Astrocyte of the cerebellum (primary cell): ENCODE measurements at regions not wholly inside any gene's neighbourhood (a gene's known extent, or its start where the extent isn't known, plus 50 kb on each side); places are given as distances from the start of the nearest gene placed in this dataset.

Experiments used
- DNase-seq: peaks from one replicate; pipeline ENCODE4 v3.0.0-alpha.2; 2011; ENCODE audit warnings: low read depth
- H3K4me3 ChIP-seq: 2 replicates; pipeline ENCODE4 v1.5.1; 2011; ENCODE audit warnings: mild to moderate bottlenecking, low read depth, low read length, moderate library complexity
- in situ Hi-C: cut with HindIII; loops from 2 replicates; pipeline ENCODE4 v1.10.0; 2017; ENCODE audit warnings: low sequenced_read_pairs
- TF ChIP-seq, protein P1 (sequence below): IDR thresholded peaks from 2 replicates; pipeline ENCODE4 v1.5.1; 2012; ENCODE audit warnings: low read length, low read depth, moderate library complexity, mild to moderate bottlenecking; ENCODE audit errors: missing control alignments

GRCh38 chr10:59068581-59069191, 107.8 kb upstream of the PHYHIPL start:
- DNase-seq: no peak
- in situ Hi-C loops: no loop called here
- no peak overlapping the region for H3K4me3 ChIP-seq
- TF ChIP-seq, protein P1, sequence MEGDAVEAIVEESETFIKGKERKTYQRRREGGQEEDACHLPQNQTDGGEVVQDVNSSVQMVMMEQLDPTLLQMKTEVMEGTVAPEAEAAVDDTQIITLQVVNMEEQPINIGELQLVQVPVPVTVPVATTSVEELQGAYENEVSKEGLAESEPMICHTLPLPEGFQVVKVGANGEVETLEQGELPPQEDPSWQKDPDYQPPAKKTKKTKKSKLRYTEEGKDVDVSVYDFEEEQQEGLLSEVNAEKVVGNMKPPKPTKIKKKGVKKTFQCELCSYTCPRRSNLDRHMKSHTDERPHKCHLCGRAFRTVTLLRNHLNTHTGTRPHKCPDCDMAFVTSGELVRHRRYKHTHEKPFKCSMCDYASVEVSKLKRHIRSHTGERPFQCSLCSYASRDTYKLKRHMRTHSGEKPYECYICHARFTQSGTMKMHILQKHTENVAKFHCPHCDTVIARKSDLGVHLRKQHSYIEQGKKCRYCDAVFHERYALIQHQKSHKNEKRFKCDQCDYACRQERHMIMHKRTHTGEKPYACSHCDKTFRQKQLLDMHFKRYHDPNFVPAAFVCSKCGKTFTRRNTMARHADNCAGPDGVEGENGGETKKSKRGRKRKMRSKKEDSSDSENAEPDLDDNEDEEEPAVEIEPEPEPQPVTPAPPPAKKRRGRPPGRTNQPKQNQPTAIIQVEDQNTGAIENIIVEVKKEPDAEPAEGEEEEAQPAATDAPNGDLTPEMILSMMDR: no peak

GRCh38 chr10:59072038-59072437, 104.4 kb upstream of the PHYHIPL start:
- no peak for DNase-seq
- no peak overlapping the region for H3K4me3 ChIP-seq
- TF ChIP-seq, protein P1: no peak
- in situ Hi-C loops: no loop called here

- no peak for DNase-seq
- TF ChIP-seq, protein P1: no peak
- in situ Hi-C loops: no loop called here
These were observed 102.9 kb upstream of the PHYHIPL start for GRCh38 chr10:59073456-59074053.

GRCh38 chr10:59075576-59075975, 100.9 kb upstream of the PHYHIPL start:
- in situ Hi-C loops: no loop called here
- TF ChIP-seq, protein P1: no peak
- no peak overlapping the region for H3K4me3 ChIP-seq
- DNase-seq: peak; percentile 29

More at GRCh38 chr10:59073456-59074053, 102.9 kb upstream of the PHYHIPL start:
- no peak overlapping the region for H3K4me3 ChIP-seq

DNA sequence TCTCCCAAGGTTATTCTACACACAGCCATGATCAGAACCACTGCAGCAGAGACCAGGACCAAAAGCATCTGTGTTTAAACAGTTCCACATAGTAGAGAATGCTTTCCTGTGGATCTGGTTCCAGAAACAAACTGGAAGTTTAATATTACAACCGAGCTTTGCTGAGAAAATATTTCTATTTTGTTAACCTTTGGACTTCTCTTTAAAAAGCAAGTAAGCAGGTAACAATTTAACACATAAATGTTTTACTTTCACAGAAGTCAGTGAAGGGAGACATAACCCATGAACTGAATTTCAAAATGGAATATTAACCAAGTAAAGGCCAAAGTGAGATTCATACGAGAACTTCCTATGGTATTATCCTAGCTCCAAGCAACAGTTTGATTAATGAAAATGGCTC, 98.6 kb upstream of the PHYHIPL start:
- TF ChIP-seq, protein P1: no peak
- H3K4me3 ChIP-seq: no peak overlapping the region
- DNase-seq: no peak
- in situ Hi-C loops: no loop called here

DNA sequence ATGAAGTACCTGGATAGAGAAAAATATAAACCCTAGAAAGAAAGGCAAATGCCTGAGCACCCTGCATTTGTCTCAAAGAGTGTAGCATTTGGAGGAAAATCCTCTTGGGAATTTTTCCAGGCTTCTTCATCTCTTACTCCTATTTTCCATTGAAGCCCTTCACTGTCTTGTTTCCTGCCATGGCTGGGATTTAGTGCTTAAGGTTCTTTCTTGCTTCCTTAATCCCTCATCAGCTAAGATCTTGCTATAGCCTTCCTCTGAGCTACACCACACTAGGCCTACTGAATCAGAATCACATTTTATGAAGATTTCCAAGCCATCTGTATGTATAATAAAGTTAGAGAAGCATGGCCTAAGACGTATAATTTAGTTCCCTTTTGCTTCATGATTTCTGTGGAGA, 97.5 kb upstream of the PHYHIPL start:
- in situ Hi-C loops: no loop called here

More for the DNA sequence above, 97.5 kb upstream of the PHYHIPL start:
- no peak for DNase-seq
- TF ChIP-seq, protein P1: no peak
- no peak overlapping the region for H3K4me3 ChIP-seq
